ENCODE measurements at regions not wholly inside any gene's neighbourhood (a gene's known extent, or its start where the extent isn't known, plus 50 kb on each side); places are given as distances from the start of the nearest gene placed in this dataset.

- no peak for FAIRE-seq
- no peak for DNase-seq (ENCODE audit: insufficient read length, low spot score)
These were observed 472.8 kb upstream of the FZD8 start for GRCh38 chr10:36114913-36115312.

DNA sequence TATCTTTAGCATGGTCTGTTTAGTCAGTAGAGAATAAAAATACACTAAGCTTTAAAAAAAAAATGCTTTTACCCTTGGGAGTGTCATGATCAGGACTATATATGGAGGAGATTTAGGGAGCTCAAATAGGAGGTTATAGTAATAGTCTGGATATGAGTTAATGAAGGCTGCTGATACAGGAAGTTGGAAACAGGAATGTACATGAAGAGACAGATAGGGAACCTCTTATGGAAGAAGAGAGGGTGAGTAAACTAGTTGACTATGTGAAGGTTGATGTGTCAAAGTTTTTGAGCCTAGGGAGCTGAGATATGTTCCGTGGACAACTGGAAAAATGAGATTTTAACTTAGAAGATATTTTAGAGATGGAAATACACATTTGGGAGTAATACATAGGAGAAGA, 472.0 kb upstream of the FZD8 start:
- TF ChIP-seq PAX5 (IDR thresholded peaks at IDR 0.05; ENCODE audit: insufficient read depth, low read length, severe bottlenecking): no peak
- no peak for TF ChIP-seq SPI1 (IDR thresholded peaks at IDR 0.05; ENCODE audit: low read depth, low read length)
- TF ChIP-seq POLR2A (IDR thresholded peaks at IDR 0.05; ENCODE audit: low read depth, low read length): no peak
- TF ChIP-seq POU2F2 (IDR thresholded peaks at IDR 0.05; ENCODE audit: low read depth, low read length): no peak
- TF ChIP-seq POLR2AphosphoS5 (IDR thresholded peaks at IDR 0.05; ENCODE audit: low read depth, low read length): no peak
- TF ChIP-seq TAF1 (IDR thresholded peaks at IDR 0.05; ENCODE audit: low read depth, low read length): no peak

More at GRCh38 chr10:36114913-36115312, 472.8 kb upstream of the FZD8 start:
- TF ChIP-seq SPI1 (IDR thresholded peaks at IDR 0.05; ENCODE audit: low read depth, low read length) (no peak), PAX5 (IDR thresholded peaks at IDR 0.05; ENCODE audit: insufficient read depth, low read length, severe bottlenecking) (no peak), POLR2AphosphoS5 (IDR thresholded peaks at IDR 0.05; ENCODE audit: low read depth, low read length) (no peak), POU2F2 (IDR thresholded peaks at IDR 0.05; ENCODE audit: low read depth, low read length) (no peak), TAF1 (IDR thresholded peaks at IDR 0.05; ENCODE audit: low read depth, low read length) (no peak), POLR2A (IDR thresholded peaks at IDR 0.05; ENCODE audit: low read depth, low read length) (no peak)

GRCh38 chr10:36111676-36112075, 469.6 kb upstream of the FZD8 start:
- TF ChIP-seq TAF1 (IDR thresholded peaks at IDR 0.05; ENCODE audit: low read depth, low read length): no peak
- TF ChIP-seq POLR2A (IDR thresholded peaks at IDR 0.05; ENCODE audit: low read depth, low read length): no peak
- TF ChIP-seq PAX5 (IDR thresholded peaks at IDR 0.05; ENCODE audit: insufficient read depth, low read length, severe bottlenecking): no peak
- no peak for TF ChIP-seq POU2F2 (IDR thresholded peaks at IDR 0.05; ENCODE audit: low read depth, low read length)
- TF ChIP-seq SPI1 (IDR thresholded peaks at IDR 0.05; ENCODE audit: low read depth, low read length): no peak
- DNase-seq (ENCODE audit: insufficient read length, low spot score) (no peak), FAIRE-seq (no peak)

More for the DNA sequence above, 472.0 kb upstream of the FZD8 start:
- DNase-seq (ENCODE audit: insufficient read length, low spot score) (no peak), FAIRE-seq (no peak)

DNA sequence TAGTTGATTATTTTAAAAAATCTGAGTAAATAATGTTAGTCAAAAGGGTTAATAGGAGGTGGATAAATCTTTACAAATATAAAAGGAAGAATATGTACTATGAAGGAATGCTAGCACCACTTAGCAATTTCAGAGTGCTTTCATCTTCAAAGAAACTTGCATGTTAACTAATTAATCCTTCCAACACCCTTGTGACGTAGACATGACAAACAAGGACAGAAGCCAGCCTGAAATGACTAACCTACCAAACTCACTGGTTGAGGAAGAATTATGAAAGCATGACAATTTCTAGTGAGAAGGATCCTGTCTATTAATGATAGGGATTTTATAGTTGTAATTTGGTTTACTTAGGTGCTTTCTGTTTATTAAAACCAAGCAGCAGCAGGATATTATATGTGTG, 468.0 kb upstream of the FZD8 start:
- TF ChIP-seq POLR2AphosphoS5 (IDR thresholded peaks at IDR 0.05; ENCODE audit: low read depth, low read length) (no peak), PAX5 (IDR thresholded peaks at IDR 0.05; ENCODE audit: insufficient read depth, low read length, severe bottlenecking) (no peak), SPI1 (IDR thresholded peaks at IDR 0.05; ENCODE audit: low read depth, low read length) (no peak)
- no peak for FAIRE-seq

GRCh38 chr10:36109399-36110023, 467.4 kb upstream of the FZD8 start:
- FAIRE-seq: no peak
- no peak for TF ChIP-seq PAX5 (IDR thresholded peaks at IDR 0.05; ENCODE audit: insufficient read depth, low read length, severe bottlenecking)
- DNase-seq (ENCODE audit: insufficient read length, low spot score): no peak

More for the DNA sequence above, 468.0 kb upstream of the FZD8 start:
- no peak for DNase-seq (ENCODE audit: insufficient read length, low spot score)

GRCh38 chr10:36097696-36098095, 455.6 kb upstream of the FZD8 start:
- TF ChIP-seq POU2F2 (IDR thresholded peaks at IDR 0.05; ENCODE audit: low read depth, low read length): no peak
- TF ChIP-seq PAX5 (IDR thresholded peaks at IDR 0.05; ENCODE audit: insufficient read depth, low read length, severe bottlenecking): no peak
- TF ChIP-seq TAF1 (IDR thresholded peaks at IDR 0.05; ENCODE audit: low read depth, low read length): no peak
- TF ChIP-seq POLR2AphosphoS5 (IDR thresholded peaks at IDR 0.05; ENCODE audit: low read depth, low read length): no peak
- no peak for TF ChIP-seq SPI1 (IDR thresholded peaks at IDR 0.05; ENCODE audit: low read depth, low read length)
- TF ChIP-seq POLR2A (IDR thresholded peaks at IDR 0.05; ENCODE audit: low read depth, low read length): no peak
- DNase-seq (ENCODE audit: insufficient read length, low spot score): no peak
- no peak for FAIRE-seq

GRCh38 chr10:36096576-36096975, 454.5 kb upstream of the FZD8 start:
- FAIRE-seq: no peak
- DNase-seq (ENCODE audit: insufficient read length, low spot score): no peak

DNA sequence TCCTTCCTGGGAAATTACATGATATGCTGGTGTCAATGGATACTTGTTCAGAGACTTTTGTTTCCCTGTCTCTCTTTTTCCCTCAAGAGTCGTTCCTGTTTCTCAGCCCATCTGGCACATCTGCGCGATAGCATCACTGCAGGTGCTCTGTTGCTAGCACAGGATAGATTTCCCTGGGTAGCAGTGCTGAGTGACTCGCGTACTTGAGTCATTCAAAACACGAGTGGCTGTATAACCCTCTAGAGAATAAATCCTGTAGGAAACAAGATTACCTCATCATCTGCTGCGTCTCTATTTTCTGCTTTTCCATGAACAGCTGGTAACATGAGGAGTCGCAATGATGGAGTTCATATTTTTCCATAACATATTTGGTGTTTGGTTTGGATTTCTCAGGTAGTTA, 452.0 kb upstream of the FZD8 start:
- DNase-seq (ENCODE audit: insufficient read length, low spot score) (no peak), FAIRE-seq (no peak)
- no peak for TF ChIP-seq POLR2A (IDR thresholded peaks at IDR 0.05; ENCODE audit: low read depth, low read length)
- no peak for TF ChIP-seq POU2F2 (IDR thresholded peaks at IDR 0.05; ENCODE audit: low read depth, low read length)
- no peak for TF ChIP-seq SPI1 (IDR thresholded peaks at IDR 0.05; ENCODE audit: low read depth, low read length)
- no peak for TF ChIP-seq POLR2AphosphoS5 (IDR thresholded peaks at IDR 0.05; ENCODE audit: low read depth, low read length)
- TF ChIP-seq PAX5 (IDR thresholded peaks at IDR 0.05; ENCODE audit: insufficient read depth, low read length, severe bottlenecking): no peak
- no peak for TF ChIP-seq TAF1 (IDR thresholded peaks at IDR 0.05; ENCODE audit: low read depth, low read length)

More at GRCh38 chr10:36096576-36096975, 454.5 kb upstream of the FZD8 start:
- TF ChIP-seq TAF1 (IDR thresholded peaks at IDR 0.05; ENCODE audit: low read depth, low read length): no peak
- no peak for TF ChIP-seq PAX5 (IDR thresholded peaks at IDR 0.05; ENCODE audit: insufficient read depth, low read length, severe bottlenecking)
- no peak for TF ChIP-seq SPI1 (IDR thresholded peaks at IDR 0.05; ENCODE audit: low read depth, low read length)
- TF ChIP-seq POLR2A (IDR thresholded peaks at IDR 0.05; ENCODE audit: low read depth, low read length): no peak
- TF ChIP-seq POLR2AphosphoS5 (IDR thresholded peaks at IDR 0.05; ENCODE audit: low read depth, low read length): no peak
- no peak for TF ChIP-seq POU2F2 (IDR thresholded peaks at IDR 0.05; ENCODE audit: low read depth, low read length)

DNA sequence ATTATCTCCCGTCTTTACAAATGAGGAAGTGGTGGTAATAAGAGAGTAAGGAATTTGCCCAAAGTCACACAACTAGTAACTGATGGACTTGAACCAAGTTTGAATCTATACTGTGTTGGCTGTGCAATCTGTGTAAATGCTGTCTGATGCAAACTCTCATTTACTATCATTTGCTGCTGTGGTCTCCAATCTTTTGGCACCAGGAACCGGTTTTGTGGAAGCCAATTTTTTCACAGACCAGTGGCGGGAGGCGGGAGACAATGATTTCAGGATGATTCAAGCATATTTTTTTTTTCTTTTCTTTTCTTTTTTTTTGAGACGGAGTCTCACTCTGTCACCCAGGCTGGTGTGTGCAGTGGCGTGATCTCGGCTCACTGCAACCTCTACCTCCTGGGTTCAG, 450.0 kb upstream of the FZD8 start:
- TF ChIP-seq POLR2A (IDR thresholded peaks at IDR 0.05; ENCODE audit: low read depth, low read length) (no peak), POLR2AphosphoS5 (IDR thresholded peaks at IDR 0.05; ENCODE audit: low read depth, low read length) (no peak), TAF1 (IDR thresholded peaks at IDR 0.05; ENCODE audit: low read depth, low read length) (no peak), SPI1 (IDR thresholded peaks at IDR 0.05; ENCODE audit: low read depth, low read length) (no peak), POU2F2 (IDR thresholded peaks at IDR 0.05; ENCODE audit: low read depth, low read length) (no peak), PAX5 (IDR thresholded peaks at IDR 0.05; ENCODE audit: insufficient read depth, low read length, severe bottlenecking) (no peak)
- FAIRE-seq (no peak), DNase-seq (ENCODE audit: insufficient read length, low spot score) (no peak)

DNA sequence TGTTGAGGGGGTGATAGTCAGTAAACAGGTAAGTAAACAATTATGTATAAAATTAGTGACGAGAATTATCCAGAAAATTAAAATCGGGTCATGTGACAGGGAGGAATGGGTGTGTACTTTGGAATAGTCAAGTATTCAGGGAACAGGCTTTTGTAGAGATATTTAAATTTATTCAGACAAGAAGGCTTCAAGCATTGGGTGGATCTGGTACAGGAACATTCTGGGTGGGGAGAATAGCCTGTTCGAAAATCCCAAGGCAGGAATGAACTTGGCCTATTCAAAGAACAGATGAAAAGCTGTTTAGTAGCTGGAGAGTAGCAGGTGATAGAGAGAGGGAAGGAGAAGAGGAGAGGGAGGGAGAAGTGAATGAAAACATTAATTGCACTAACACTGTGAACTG, 448.9 kb upstream of the FZD8 start:
- TF ChIP-seq SPI1 (IDR thresholded peaks at IDR 0.05; ENCODE audit: low read depth, low read length) (no peak), PAX5 (IDR thresholded peaks at IDR 0.05; ENCODE audit: insufficient read depth, low read length, severe bottlenecking) (no peak), TAF1 (IDR thresholded peaks at IDR 0.05; ENCODE audit: low read depth, low read length) (no peak)
- DNase-seq (ENCODE audit: insufficient read length, low spot score): no peak
- no peak for FAIRE-seq

All from GM12891 (cell line).